ENCODE measurements at regions not wholly inside any gene's neighbourhood (a gene's known extent, or its start where the extent isn't known, plus 50 kb on each side); places are given as distances from the start of the nearest gene placed in this dataset.

GRCh38 chr7:145082366-145083161 lies 246.7 kb upstream of the TPK1 start:
- Histone ChIP-seq H3K79me2 (ENCODE audit: control insufficient read depth, insufficient read depth, low read length) (no peaks in the 10 kb centered on the region), H3K4me3 (no peak overlapping the region), H4K20me1 (ENCODE audit: control insufficient read depth, insufficient read depth) (no peaks in the 10 kb centered on the region), H3K4me2 (ENCODE audit: control insufficient read depth, insufficient read depth) (no peak overlapping the region), H3K27me3 (replicated peaks in 1 of 2; ENCODE audit: control insufficient read depth in 2 of 2, insufficient read depth in 2 of 2, low read length in 1 of 2) (no peaks in the 10 kb centered on the region), H2AFZ (ENCODE audit: control insufficient read depth, low read depth, low read length) (no peak overlapping the region; the same call in 1 of the 2 replicates), H3K9me3 (replicated peaks; ENCODE audit: control insufficient read depth, insufficient read depth, low read length) (no peaks in the 10 kb centered on the region), H3K27ac (ENCODE audit: control insufficient read depth, insufficient read depth) (no peak overlapping the region), H3K4me1 (ENCODE audit: control insufficient read depth, insufficient read depth, low read length) (no peaks in the 10 kb centered on the region; the same call in 1 of the 2 replicates), H3K9ac (ENCODE audit: control insufficient read depth, insufficient read depth, low read length) (no peak overlapping the region), H3K36me3 (ENCODE audit: control insufficient read depth in 2 of 2, insufficient read depth in 2 of 2, low read length in 1 of 2) (no peaks in the 10 kb centered on the region)
- peak; percentile 69 for ATAC-seq
- SMC1A ChIA-PET (ENCODE audit: uncharacterized antibody, unreplicated experiment): no interaction called here
- POLR2A ChIA-PET: no interaction called here
- CTCF ChIA-PET: interaction anchor here (1.6 kb wide), 1 partner anchor 39 kb away, joined by 4 read pairs; no protein-coding TSS in a partner anchor
- no peak for DNase-seq (ENCODE audit: low read depth, low spot score)
- intact Hi-C loops (cut with micrococcal nuclease; ENCODE audit: unreplicated experiment): no loop called here
- no TSS peak for BruUV-seq (replicated peaks)
- no peak for TF ChIP-seq MEF2B (IDR thresholded peaks at IDR 0.05; ENCODE audit: partially characterized antibody, poor library complexity, severe bottlenecking)
- 0 out of 3 replicates have a peak, but pooled peaks of 1 of the 2 experiments have one; percentile 27 for TF ChIP-seq EGR1 (IDR thresholded peaks at IDR 0.05; ENCODE audit: borderline replicate concordance in 1 of 2, low read depth in 2 of 2, low read length in 2 of 2)
- in situ Hi-C loops (cut with MboI): no loop called here
- FAIRE-seq: no peak
- RAD21 ChIA-PET (ENCODE audit: unreplicated experiment): no interaction called here
- WGBS (ENCODE audit: insufficient coverage, insufficient replicate concordance, low lambda C conversion rate, missing lambda C conversion rate): 34% methylated on average over 6 of the region's 6 CpGs

DNA sequence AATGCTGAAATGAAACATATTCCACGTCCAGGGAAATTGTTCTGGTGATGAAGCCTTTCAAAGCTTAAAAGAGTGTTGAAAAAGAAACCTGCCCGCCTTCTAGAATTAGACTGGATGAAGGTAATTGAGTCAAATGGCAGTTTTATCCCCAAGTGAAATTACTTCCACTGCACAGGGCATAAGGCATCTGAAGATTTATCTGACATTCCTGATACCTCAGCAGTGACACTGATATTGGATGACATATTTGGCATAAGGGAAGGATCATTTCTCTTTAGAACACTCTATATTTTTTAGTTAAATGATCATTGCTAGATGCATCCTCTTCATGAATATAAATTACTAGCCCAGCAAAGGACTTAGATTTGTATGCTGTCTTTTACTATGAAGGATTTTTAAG lies 229.6 kb upstream of the TPK1 start:
- no peak for ATAC-seq
- no peak overlapping the region for H3K4me3 ChIP-seq
- H3K9me3 ChIP-seq (replicated peaks; ENCODE audit: control insufficient read depth, insufficient read depth, low read length): no peaks in the 10 kb centered on the region
- no peak for FAIRE-seq
- TF ChIP-seq TAF1 (IDR thresholded peaks at IDR 0.05; ENCODE audit: borderline replicate concordance, low read depth, low read length) (no peak), NRF1 (conservative IDR thresholded peaks at IDR 0.05; ENCODE audit: low read depth, low read length) (no peak), RELA (IDR thresholded peaks at IDR 0.05; ENCODE audit: borderline replicate concordance, partially characterized antibody) (no peak), TCF12 (IDR thresholded peaks at IDR 0.05; ENCODE audit: low read depth, low read length) (no peak), ZNF217 (IDR thresholded peaks at IDR 0.05) (no peak), SREBF2 (IDR thresholded peaks at IDR 0.05; ENCODE audit: low read length) (no peak), PAX5 (IDR thresholded peaks at IDR 0.05; ENCODE audit: borderline replicate concordance, low read depth, low read length) (no peak), HDAC6 (IDR thresholded peaks at IDR 0.05; ENCODE audit: unreplicated experiment) (no peak), CBFB (IDR thresholded peaks at IDR 0.05; ENCODE audit: low read depth) (no peak)
- TF ChIP-seq, protein P1, sequence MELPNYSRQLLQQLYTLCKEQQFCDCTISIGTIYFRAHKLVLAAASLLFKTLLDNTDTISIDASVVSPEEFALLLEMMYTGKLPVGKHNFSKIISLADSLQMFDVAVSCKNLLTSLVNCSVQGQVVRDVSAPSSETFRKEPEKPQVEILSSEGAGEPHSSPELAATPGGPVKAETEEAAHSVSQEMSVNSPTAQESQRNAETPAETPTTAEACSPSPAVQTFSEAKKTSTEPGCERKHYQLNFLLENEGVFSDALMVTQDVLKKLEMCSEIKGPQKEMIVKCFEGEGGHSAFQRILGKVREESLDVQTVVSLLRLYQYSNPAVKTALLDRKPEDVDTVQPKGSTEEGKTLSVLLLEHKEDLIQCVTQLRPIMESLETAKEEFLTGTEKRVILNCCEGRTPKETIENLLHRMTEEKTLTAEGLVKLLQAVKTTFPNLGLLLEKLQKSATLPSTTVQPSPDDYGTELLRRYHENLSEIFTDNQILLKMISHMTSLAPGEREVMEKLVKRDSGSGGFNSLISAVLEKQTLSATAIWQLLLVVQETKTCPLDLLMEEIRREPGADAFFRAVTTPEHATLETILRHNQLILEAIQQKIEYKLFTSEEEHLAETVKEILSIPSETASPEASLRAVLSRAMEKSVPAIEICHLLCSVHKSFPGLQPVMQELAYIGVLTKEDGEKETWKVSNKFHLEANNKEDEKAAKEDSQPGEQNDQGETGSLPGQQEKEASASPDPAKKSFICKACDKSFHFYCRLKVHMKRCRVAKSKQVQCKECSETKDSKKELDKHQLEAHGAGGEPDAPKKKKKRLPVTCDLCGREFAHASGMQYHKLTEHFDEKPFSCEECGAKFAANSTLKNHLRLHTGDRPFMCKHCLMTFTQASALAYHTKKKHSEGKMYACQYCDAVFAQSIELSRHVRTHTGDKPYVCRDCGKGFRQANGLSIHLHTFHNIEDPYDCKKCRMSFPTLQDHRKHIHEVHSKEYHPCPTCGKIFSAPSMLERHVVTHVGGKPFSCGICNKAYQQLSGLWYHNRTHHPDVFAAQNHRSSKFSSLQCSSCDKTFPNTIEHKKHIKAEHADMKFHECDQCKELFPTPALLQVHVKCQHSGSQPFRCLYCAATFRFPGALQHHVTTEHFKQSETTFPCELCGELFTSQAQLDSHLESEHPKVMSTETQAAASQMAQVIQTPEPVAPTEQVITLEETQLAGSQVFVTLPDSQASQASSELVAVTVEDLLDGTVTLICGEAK (IDR thresholded peaks at IDR 0.05; ENCODE audit: borderline replicate concordance): no peak
- in situ Hi-C loops (cut with MboI) (no loop called here), intact Hi-C loops (cut with micrococcal nuclease; ENCODE audit: unreplicated experiment) (no loop called here)
- ChIA-PET RAD21 (ENCODE audit: unreplicated experiment) (no interaction called here), CTCF (no interaction called here), SMC1A (ENCODE audit: uncharacterized antibody, unreplicated experiment) (interaction anchor here (0.6 kb wide), 1 partner anchor 17 kb away, joined by 3 read pairs; no protein-coding TSS in a partner anchor), POLR2A (no interaction called here)
- H3K27ac ChIP-seq (ENCODE audit: control insufficient read depth, insufficient read depth): no peak overlapping the region
- no peak for DNase-seq (ENCODE audit: low read depth, low spot score)
- no peak overlapping the region for H2AFZ ChIP-seq (ENCODE audit: control insufficient read depth, low read depth, low read length)
- WGBS (ENCODE audit: insufficient coverage, insufficient replicate concordance, low lambda C conversion rate, missing lambda C conversion rate): 21% methylated on average over 2 of the region's 2 CpGs
- H3K79me2 ChIP-seq (ENCODE audit: control insufficient read depth, insufficient read depth, low read length): no peaks in the 10 kb centered on the region
- no TSS peak for BruUV-seq (replicated peaks)
- H3K36me3 ChIP-seq (ENCODE audit: control insufficient read depth in 2 of 2, insufficient read depth in 2 of 2, low read length in 1 of 2): no peaks in the 10 kb centered on the region
- H3K4me2 ChIP-seq (ENCODE audit: control insufficient read depth, insufficient read depth): no peak overlapping the region
- H3K4me1 ChIP-seq (ENCODE audit: control insufficient read depth, insufficient read depth, low read length): no peaks in the 10 kb centered on the region
- H3K27me3 ChIP-seq (replicated peaks in 1 of 2; ENCODE audit: control insufficient read depth in 2 of 2, insufficient read depth in 2 of 2, low read length in 1 of 2): no peaks in the 10 kb centered on the region
- H4K20me1 ChIP-seq (ENCODE audit: control insufficient read depth, insufficient read depth): no peaks in the 10 kb centered on the region
- H3K9ac ChIP-seq (ENCODE audit: control insufficient read depth, insufficient read depth, low read length): no peak overlapping the region
